Omental fat pad (tissue), 3 donors: ENCODE measurements at regions not wholly inside any gene's neighbourhood (a gene's known extent, or its start where the extent isn't known, plus 50 kb on each side); places are given as distances from the start of the nearest gene placed in this dataset.

Experiments
- ATAC-seq: fragments of 150-250 bp; one replicate; pipeline ENCODE4 v1.9.1; 2016; ENCODE audit warnings: mild to moderate bottlenecking, moderate library complexity; ENCODE audit not compliant: low FRiP score
- DNase-seq: peaks from one replicate; pipeline ENCODE4 v3.0.0-alpha.2; 2019; ENCODE audit warnings: low spot score
- TF ChIP-seq, protein P1 (sequence below), 3 donors: fragments of 450-650 bp; IDR thresholded peaks; one replicate each; pipeline ENCODE4 v1.5.1; 2016 to 2017; ENCODE audit warnings: antibody characterized with exemption in 3 of 3, mild to moderate bottlenecking in 3 of 3, moderate library complexity in 2 of 3

GRCh38 chr21:39029086-39029755 is 154.0 kb downstream of the PSMG1 start:
- ATAC-seq = no peak
- TF ChIP-seq, protein P1, sequence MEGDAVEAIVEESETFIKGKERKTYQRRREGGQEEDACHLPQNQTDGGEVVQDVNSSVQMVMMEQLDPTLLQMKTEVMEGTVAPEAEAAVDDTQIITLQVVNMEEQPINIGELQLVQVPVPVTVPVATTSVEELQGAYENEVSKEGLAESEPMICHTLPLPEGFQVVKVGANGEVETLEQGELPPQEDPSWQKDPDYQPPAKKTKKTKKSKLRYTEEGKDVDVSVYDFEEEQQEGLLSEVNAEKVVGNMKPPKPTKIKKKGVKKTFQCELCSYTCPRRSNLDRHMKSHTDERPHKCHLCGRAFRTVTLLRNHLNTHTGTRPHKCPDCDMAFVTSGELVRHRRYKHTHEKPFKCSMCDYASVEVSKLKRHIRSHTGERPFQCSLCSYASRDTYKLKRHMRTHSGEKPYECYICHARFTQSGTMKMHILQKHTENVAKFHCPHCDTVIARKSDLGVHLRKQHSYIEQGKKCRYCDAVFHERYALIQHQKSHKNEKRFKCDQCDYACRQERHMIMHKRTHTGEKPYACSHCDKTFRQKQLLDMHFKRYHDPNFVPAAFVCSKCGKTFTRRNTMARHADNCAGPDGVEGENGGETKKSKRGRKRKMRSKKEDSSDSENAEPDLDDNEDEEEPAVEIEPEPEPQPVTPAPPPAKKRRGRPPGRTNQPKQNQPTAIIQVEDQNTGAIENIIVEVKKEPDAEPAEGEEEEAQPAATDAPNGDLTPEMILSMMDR (IDR thresholded peaks at IDR 0.05) = no peak
- no peak for DNase-seq

- DNase-seq (no peak), ATAC-seq (no peak)
- TF ChIP-seq, protein P1 (IDR thresholded peaks at IDR 0.05) = no peak
Measured at GRCh38 chr21:39025198-39025597, 158.1 kb downstream of the PSMG1 start.

- no peak for ATAC-seq
- TF ChIP-seq, protein P1 (IDR thresholded peaks at IDR 0.05) = no peak
- DNase-seq = no peak
Measured at GRCh38 chr21:39024538-39024937, 158.7 kb downstream of the PSMG1 start.

DNA sequence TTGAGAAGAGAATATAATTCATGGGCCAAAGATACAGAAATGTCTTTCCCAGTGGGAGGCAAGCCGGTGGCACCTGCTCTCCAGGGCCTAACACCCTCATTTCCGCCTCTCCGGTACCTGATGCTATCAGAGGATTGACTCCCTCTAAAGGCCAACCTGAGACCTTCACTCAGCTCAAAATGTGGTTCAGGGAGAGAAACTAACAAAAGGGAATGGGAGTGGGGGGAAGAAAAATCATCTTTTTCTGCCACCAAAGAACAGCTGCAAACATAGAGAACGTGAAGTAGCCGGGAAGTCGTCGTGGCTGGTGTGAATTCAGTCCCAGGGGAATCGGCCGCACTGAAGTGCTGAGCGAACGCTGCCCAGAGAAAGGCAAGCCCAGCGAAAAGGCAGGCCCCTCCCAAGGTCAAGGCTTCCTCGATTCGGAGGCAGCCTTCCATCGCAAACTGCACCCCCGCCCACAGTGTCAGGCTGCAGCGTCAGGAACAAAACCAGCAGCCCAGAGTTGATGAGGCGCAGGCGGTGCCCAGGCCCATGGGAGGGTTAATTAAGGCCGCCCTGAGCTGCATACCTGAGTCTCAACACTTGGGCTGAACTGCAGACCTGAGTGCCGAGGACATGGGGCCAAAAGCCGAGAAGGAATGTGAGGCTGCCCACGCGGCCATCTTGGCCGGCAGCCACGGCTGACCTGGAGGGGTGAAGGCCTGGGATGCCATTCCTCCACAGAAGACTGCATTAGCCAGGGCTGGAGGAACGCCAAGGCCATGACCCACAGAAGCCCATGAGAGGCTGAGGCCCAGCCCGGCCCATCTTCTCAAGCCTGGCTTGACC is 160.2 kb downstream of the PSMG1 start:
- DNase-seq = no peak
- peak; percentile 50 for ATAC-seq
- TF ChIP-seq, protein P1 (IDR thresholded peaks at IDR 0.05) = no peak

GRCh38 chr21:39022466-39022862 is 160.8 kb downstream of the PSMG1 start:
- TF ChIP-seq, protein P1 (IDR thresholded peaks at IDR 0.05) = no peak
- DNase-seq (no peak), ATAC-seq (no peak)

DNA sequence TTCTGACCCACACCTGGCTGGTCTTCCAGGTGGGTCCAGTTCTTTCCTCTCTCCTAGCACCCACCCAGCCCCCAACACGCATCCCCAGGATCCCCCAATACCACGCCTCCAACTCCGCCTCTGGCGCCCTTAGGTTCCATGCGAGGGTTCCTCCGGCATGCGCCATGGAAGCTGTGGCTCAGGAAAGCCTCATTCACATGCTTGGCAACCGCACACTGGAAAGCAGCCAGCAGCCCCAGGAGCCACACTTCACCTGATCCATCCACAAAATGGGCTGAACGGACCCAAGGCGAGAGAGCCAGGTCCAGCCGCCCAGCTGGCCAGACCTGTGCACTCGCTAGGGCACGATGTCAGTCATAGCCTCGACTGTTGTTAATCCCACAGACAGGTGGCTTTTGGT is 161.2 kb downstream of the PSMG1 start:
- DNase-seq (no peak), ATAC-seq (no peak)
- TF ChIP-seq, protein P1 (IDR thresholded peaks at IDR 0.05) = no peak

GRCh38 chr21:39021478-39021832 is 161.8 kb downstream of the PSMG1 start:
- ATAC-seq (no peak), DNase-seq (no peak)
- TF ChIP-seq, protein P1 (IDR thresholded peaks at IDR 0.05) = no peak
